ENCODE measurements at regions not wholly inside any gene's neighbourhood (a gene's known extent, or its start where the extent isn't known, plus 50 kb on each side); places are given as distances from the start of the nearest gene placed in this dataset.

DNA sequence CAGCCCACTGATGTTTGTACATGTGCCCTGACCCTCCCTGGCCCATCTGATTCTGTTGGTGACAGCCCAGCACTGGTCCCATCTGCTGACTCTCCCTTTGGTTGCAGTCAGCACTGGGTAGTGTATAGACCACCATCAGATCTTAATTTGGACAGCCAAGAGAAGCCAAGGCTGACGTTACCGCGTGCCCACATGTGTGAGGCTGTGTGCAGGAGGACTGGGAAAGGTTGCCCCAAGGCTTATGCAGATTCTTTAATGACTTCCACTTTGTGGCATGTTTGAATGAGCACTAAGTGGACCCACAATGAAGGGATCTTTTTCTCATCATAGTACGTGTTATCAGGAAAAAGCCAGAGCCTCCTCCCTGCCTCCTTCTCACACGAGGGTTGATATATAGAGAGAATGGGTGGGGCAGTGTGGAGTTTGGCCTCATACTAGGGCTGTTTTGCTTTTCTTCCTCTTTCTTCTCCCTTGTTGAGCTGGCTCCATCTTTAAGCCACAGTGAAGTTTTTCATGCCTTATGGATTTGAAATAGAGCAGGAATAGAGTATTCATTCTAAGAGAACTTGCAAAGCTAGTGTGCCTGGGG is 93.5 kb downstream of the NAV1 start:
- no peaks in the 10 kb centered on the region for H3K36me3 ChIP-seq (replicated peaks; ENCODE audit: low read depth, low read length)
- no peaks in the 10 kb centered on the region for H3K79me2 ChIP-seq (ENCODE audit: low read length)
- TF ChIP-seq EZH2phosphoT487 (IDR thresholded peaks at IDR 0.05; ENCODE audit: low read depth): no peak
- TF ChIP-seq, protein P1, sequence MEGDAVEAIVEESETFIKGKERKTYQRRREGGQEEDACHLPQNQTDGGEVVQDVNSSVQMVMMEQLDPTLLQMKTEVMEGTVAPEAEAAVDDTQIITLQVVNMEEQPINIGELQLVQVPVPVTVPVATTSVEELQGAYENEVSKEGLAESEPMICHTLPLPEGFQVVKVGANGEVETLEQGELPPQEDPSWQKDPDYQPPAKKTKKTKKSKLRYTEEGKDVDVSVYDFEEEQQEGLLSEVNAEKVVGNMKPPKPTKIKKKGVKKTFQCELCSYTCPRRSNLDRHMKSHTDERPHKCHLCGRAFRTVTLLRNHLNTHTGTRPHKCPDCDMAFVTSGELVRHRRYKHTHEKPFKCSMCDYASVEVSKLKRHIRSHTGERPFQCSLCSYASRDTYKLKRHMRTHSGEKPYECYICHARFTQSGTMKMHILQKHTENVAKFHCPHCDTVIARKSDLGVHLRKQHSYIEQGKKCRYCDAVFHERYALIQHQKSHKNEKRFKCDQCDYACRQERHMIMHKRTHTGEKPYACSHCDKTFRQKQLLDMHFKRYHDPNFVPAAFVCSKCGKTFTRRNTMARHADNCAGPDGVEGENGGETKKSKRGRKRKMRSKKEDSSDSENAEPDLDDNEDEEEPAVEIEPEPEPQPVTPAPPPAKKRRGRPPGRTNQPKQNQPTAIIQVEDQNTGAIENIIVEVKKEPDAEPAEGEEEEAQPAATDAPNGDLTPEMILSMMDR (IDR thresholded peaks at IDR 0.05; ENCODE audit: low read depth, low read length): no peak
- no peak overlapping the region for H3K4me2 ChIP-seq (ENCODE audit: low read length)
- H3K9ac ChIP-seq (ENCODE audit: low read length): no peak overlapping the region
- H3K27ac ChIP-seq (ENCODE audit: low read length): no peak overlapping the region
- H3K4me1 ChIP-seq (ENCODE audit: low read length): no peaks in the 10 kb centered on the region; the same call in 1 of the 2 replicates
- H3K27me3 ChIP-seq (ENCODE audit: low read depth, low read length): peaks cover 28% of the 10 kb centered on the region; the same call in 1 of the 2 replicates
- H3K9me3 ChIP-seq (ENCODE audit: insufficient read depth, low read length): no peaks in the 10 kb centered on the region
- H2AFZ ChIP-seq (ENCODE audit: low read depth, low read length): no peak overlapping the region
- no peak overlapping the region for H3K4me3 ChIP-seq (ENCODE audit: low read length)
- H4K20me1 ChIP-seq (ENCODE audit: insufficient read depth, low read length): no peaks in the 10 kb centered on the region

- Histone ChIP-seq H3K4me2 (ENCODE audit: low read length) (no peak overlapping the region), H3K9ac (ENCODE audit: low read length) (no peak overlapping the region), H3K36me3 (replicated peaks; ENCODE audit: low read depth, low read length) (no peaks in the 10 kb centered on the region), H2AFZ (ENCODE audit: low read depth, low read length) (no peak overlapping the region), H3K79me2 (ENCODE audit: low read length) (no peaks in the 10 kb centered on the region), H4K20me1 (ENCODE audit: insufficient read depth, low read length) (no peaks in the 10 kb centered on the region), H3K27me3 (ENCODE audit: low read depth, low read length) (peaks cover 30% of the 10 kb centered on the region; the same call in 1 of the 2 replicates), H3K9me3 (ENCODE audit: insufficient read depth, low read length) (no peaks in the 10 kb centered on the region), H3K27ac (ENCODE audit: low read length) (no peak overlapping the region), H3K4me1 (ENCODE audit: low read length) (no peaks in the 10 kb centered on the region; the same call in 1 of the 2 replicates), H3K4me3 (ENCODE audit: low read length) (no peak overlapping the region)
- TF ChIP-seq, protein P1 (IDR thresholded peaks at IDR 0.05; ENCODE audit: low read depth, low read length): no peak
- TF ChIP-seq EZH2phosphoT487 (IDR thresholded peaks at IDR 0.05; ENCODE audit: low read depth): no peak
Measured at GRCh38 chr1:201633297-201633696, 94.4 kb downstream of the NAV1 start.

DNA sequence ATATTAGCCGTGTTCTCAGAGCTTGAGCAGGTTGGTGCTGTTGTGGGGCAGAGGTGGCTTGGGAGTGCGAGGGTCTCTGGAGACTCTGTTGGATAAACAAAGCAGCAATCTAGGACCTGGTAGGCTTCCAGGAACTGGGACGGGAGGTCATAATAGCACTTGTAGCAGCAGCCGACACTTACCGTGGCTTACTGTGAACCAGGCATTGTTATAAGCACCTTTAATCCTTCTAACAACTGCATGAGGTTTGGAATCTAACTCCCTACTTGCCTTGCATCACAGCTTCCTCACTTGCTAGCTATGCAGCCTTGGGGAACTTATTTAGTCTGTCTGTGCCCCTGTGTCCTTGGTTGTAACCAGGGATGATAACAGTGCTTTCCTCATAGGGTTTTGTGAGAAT is 94.9 kb downstream of the NAV1 start:
- Histone ChIP-seq H3K9me3 (ENCODE audit: insufficient read depth, low read length) (no peaks in the 10 kb centered on the region), H3K4me2 (ENCODE audit: low read length) (no peak overlapping the region), H3K36me3 (replicated peaks; ENCODE audit: low read depth, low read length) (no peaks in the 10 kb centered on the region), H4K20me1 (ENCODE audit: insufficient read depth, low read length) (no peaks in the 10 kb centered on the region), H3K79me2 (ENCODE audit: low read length) (no peaks in the 10 kb centered on the region), H3K27ac (ENCODE audit: low read length) (no peak overlapping the region), H2AFZ (ENCODE audit: low read depth, low read length) (no peak overlapping the region), H3K4me1 (ENCODE audit: low read length) (no peaks in the 10 kb centered on the region; the same call in 1 of the 2 replicates), H3K4me3 (ENCODE audit: low read length) (no peak overlapping the region), H3K27me3 (ENCODE audit: low read depth, low read length) (peaks cover 30% of the 10 kb centered on the region; the same call in 1 of the 2 replicates), H3K9ac (ENCODE audit: low read length) (no peak overlapping the region)
- TF ChIP-seq, protein P1 (IDR thresholded peaks at IDR 0.05; ENCODE audit: low read depth, low read length): no peak

- no peak overlapping the region for H2AFZ ChIP-seq (ENCODE audit: low read depth, low read length)
- H3K79me2 ChIP-seq (ENCODE audit: low read length): no peaks in the 10 kb centered on the region
- no peaks in the 10 kb centered on the region; the same call in 1 of the 2 replicates for H3K4me1 ChIP-seq (ENCODE audit: low read length)
- H3K9me3 ChIP-seq (ENCODE audit: insufficient read depth, low read length): no peaks in the 10 kb centered on the region
- H3K36me3 ChIP-seq (replicated peaks; ENCODE audit: low read depth, low read length): no peaks in the 10 kb centered on the region
- H3K27ac ChIP-seq (ENCODE audit: low read length): no peak overlapping the region
- H3K4me2 ChIP-seq (ENCODE audit: low read length): no peak overlapping the region
- TF ChIP-seq EZH2phosphoT487 (IDR thresholded peaks at IDR 0.05; ENCODE audit: low read depth): no peak
- TF ChIP-seq, protein P1 (IDR thresholded peaks at IDR 0.05; ENCODE audit: low read depth, low read length): no peak
- peaks cover 30% of the 10 kb centered on the region; the same call in 1 of the 2 replicates for H3K27me3 ChIP-seq (ENCODE audit: low read depth, low read length)
- no peak overlapping the region for H3K4me3 ChIP-seq (ENCODE audit: low read length)
- no peaks in the 10 kb centered on the region for H4K20me1 ChIP-seq (ENCODE audit: insufficient read depth, low read length)
- H3K9ac ChIP-seq (ENCODE audit: low read length): no peak overlapping the region
Measured at GRCh38 chr1:201634261-201634660, 95.3 kb downstream of the NAV1 start.

Measured in OCI-LY3 (cell line).